NB4 (cell line): ENCODE measurements at regions not wholly inside any gene's neighbourhood (a gene's known extent, or its start where the extent isn't known, plus 50 kb on each side); places are given as distances from the start of the nearest gene placed in this dataset.

ENCODE experiments used
- MYC ChIP-seq: IDR thresholded peaks from 2 replicates; pipeline ENCODE4 v1.6.1; 2011; ENCODE audit warnings: low read depth, low read length
- POLR2A ChIP-seq: IDR thresholded peaks from 2 replicates; pipeline ENCODE4 v1.6.1; 2011; ENCODE audit warnings: mild to moderate bottlenecking; ENCODE audit not compliant: insufficient read length; ENCODE audit errors: extremely low read depth
- TF ChIP-seq, protein P1 (sequence below): IDR thresholded peaks from one replicate; pipeline ENCODE4 v1.5.1; 2012; ENCODE audit warnings: low read depth, low read length
- TF ChIP-seq, protein P2 (sequence below): IDR thresholded peaks from 2 replicates; pipeline ENCODE4 v1.6.1; 2011; ENCODE audit warnings: low read depth, low read length

DNA sequence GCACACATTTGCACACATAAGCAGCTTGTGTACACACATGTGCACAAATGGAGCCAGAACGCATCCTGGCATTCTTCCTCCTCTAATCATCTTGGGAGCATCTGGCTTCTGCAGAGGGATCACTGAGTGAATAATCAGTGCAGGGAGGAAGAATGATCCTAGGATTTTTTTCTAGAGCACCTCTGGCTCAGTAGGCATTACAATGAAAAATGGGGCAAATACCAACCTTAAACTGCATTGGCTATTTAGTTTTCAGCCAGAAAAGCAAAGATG is 205.7 kb upstream of the TCF21 start:
- TF ChIP-seq, protein P1, sequence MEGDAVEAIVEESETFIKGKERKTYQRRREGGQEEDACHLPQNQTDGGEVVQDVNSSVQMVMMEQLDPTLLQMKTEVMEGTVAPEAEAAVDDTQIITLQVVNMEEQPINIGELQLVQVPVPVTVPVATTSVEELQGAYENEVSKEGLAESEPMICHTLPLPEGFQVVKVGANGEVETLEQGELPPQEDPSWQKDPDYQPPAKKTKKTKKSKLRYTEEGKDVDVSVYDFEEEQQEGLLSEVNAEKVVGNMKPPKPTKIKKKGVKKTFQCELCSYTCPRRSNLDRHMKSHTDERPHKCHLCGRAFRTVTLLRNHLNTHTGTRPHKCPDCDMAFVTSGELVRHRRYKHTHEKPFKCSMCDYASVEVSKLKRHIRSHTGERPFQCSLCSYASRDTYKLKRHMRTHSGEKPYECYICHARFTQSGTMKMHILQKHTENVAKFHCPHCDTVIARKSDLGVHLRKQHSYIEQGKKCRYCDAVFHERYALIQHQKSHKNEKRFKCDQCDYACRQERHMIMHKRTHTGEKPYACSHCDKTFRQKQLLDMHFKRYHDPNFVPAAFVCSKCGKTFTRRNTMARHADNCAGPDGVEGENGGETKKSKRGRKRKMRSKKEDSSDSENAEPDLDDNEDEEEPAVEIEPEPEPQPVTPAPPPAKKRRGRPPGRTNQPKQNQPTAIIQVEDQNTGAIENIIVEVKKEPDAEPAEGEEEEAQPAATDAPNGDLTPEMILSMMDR, result no peak
- TF ChIP-seq, protein P2, sequence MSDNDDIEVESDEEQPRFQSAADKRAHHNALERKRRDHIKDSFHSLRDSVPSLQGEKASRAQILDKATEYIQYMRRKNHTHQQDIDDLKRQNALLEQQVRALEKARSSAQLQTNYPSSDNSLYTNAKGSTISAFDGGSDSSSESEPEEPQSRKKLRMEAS, result no peak
- no peak for TF ChIP-seq MYC
- no peak for TF ChIP-seq POLR2A
